Right forelimb (tissue), 1 donor: ENCODE measurements at regions not wholly inside any gene's neighbourhood (a gene's known extent, or its start where the extent isn't known, plus 50 kb on each side); places are given as distances from the start of the nearest gene placed in this dataset.
"Not testable (repeated sequence)": the region's sequence is repeated elsewhere in the genome, so short reads cannot be mapped to it uniquely, and the experiment has no call there.

Experiments used
- DNase-seq: peaks from one replicate; pipeline ENCODE4 v3.0.0-alpha.2; 2018

GRCh38 chr2:58616961-58617360 lies 375.8 kb upstream of the FANCL start:
- DNase-seq = no peak

GRCh38 chr2:58614219-58614618 lies 373.1 kb upstream of the FANCL start:
- DNase-seq = no peak

- no peak for DNase-seq
These were observed 371.8 kb upstream of the FANCL start for GRCh38 chr2:58612973-58613372.

GRCh38 chr2:58609326-58609725 lies 368.2 kb upstream of the FANCL start:
- no peak for DNase-seq

- DNase-seq = no peak
These were observed 367.0 kb upstream of the FANCL start for GRCh38 chr2:58608146-58608545.

GRCh38 chr2:58607448-58607847 lies 366.3 kb upstream of the FANCL start:
- no peak for DNase-seq

GRCh38 chr2:58606799-58607198 lies 365.7 kb upstream of the FANCL start:
- DNase-seq = no peak

GRCh38 chr2:58604096-58604495 lies 363.0 kb upstream of the FANCL start:
- DNase-seq = no peak

GRCh38 chr2:58601017-58601416 lies 359.9 kb upstream of the FANCL start:
- no peak for DNase-seq

GRCh38 chr2:58598171-58598570 lies 357.0 kb upstream of the FANCL start:
- DNase-seq = no peak

- no peak for DNase-seq
These were observed 354.6 kb upstream of the FANCL start for GRCh38 chr2:58595714-58596113.

- DNase-seq = no peak
These were observed 353.6 kb upstream of the FANCL start for GRCh38 chr2:58594762-58595161.

- no peak for DNase-seq
These were observed 353.1 kb upstream of the FANCL start for GRCh38 chr2:58594175-58594574.

GRCh38 chr2:58586178-58586577 lies 345.1 kb upstream of the FANCL start:
- not testable (repeated sequence) for DNase-seq

GRCh38 chr2:58585233-58585632 lies 344.1 kb upstream of the FANCL start:
- no peak for DNase-seq

GRCh38 chr2:58584606-58585118 lies 343.5 kb upstream of the FANCL start:
- no peak for DNase-seq

GRCh38 chr2:58578276-58578675 lies 337.2 kb upstream of the FANCL start:
- DNase-seq = no peak

GRCh38 chr2:58574873-58575272 lies 333.7 kb upstream of the FANCL start:
- DNase-seq = no peak

GRCh38 chr2:58572731-58573130 lies 331.6 kb upstream of the FANCL start:
- no peak for DNase-seq

GRCh38 chr2:58571181-58571852 lies 330.2 kb upstream of the FANCL start:
- DNase-seq = no peak

- DNase-seq = no peak
These were observed 328.5 kb upstream of the FANCL start for GRCh38 chr2:58569475-58570185.

GRCh38 chr2:58568901-58569300 lies 327.8 kb upstream of the FANCL start:
- DNase-seq = no peak

- no peak for DNase-seq
These were observed 321.2 kb upstream of the FANCL start for GRCh38 chr2:58562276-58562675.

- no peak for DNase-seq
These were observed 319.4 kb upstream of the FANCL start for GRCh38 chr2:58560531-58560930.

GRCh38 chr2:58558881-58559280 lies 317.8 kb upstream of the FANCL start:
- DNase-seq = no peak
